HepG2 (cell line): ENCODE measurements at regions not wholly inside any gene's neighbourhood (a gene's known extent, or its start where the extent isn't known, plus 50 kb on each side); places are given as distances from the start of the nearest gene placed in this dataset.

Source experiments
- ATF3 ChIP-seq: sonication (generic); formaldehyde crosslinking; IDR thresholded peaks from 2 replicates; pipeline ENCODE4 v1.4.0; 2020; ENCODE audit warnings: missing genetic modification reagents
- CBX5 ChIP-seq: sonication (generic); formaldehyde crosslinking; IDR thresholded peaks from 2 replicates; pipeline ENCODE4 v1.4.0; 2020; ENCODE audit warnings: missing genetic modification reagents, borderline replicate concordance
- CREB1 ChIP-seq, 2 experiments: fragments of 450-650 bp in 1 of 2; IDR thresholded peaks; 2 replicates each; pipeline ENCODE4 v1.6.1; 2016 to 2017; ENCODE audit warnings: control low read depth in 1 of 2, mild to moderate bottlenecking in 1 of 2, missing compliant biosample characterization in 1 of 2, missing genetic modification characterization in 1 of 2
- CTCF ChIP-seq: sonication (generic); formaldehyde crosslinking; IDR thresholded peaks from 2 replicates; pipeline ENCODE4 v1.5.0; 2020; ENCODE audit warnings: mild to moderate bottlenecking, missing genetic modification reagents, moderate library complexity
- DPF2 ChIP-seq: sonication (generic); formaldehyde crosslinking; IDR thresholded peaks from 2 replicates; pipeline ENCODE4 v1.4.0; 2020; ENCODE audit warnings: mild to moderate bottlenecking, low read depth, missing genetic modification reagents, borderline replicate concordance
- KDM3A ChIP-seq: IDR thresholded peaks from 2 replicates; pipeline ENCODE4 v1.6.1; 2018; ENCODE audit warnings: low read depth, missing compliant biosample characterization
- MAX ChIP-seq: IDR thresholded peaks from 2 replicates; pipeline ENCODE4 v1.6.1; 2012; ENCODE audit warnings: inconsistent platforms
- MEIS1 ChIP-seq: sonication (generic); formaldehyde crosslinking; IDR thresholded peaks from 2 replicates; pipeline ENCODE4 v1.9.0; 2021; ENCODE audit warnings: mild to moderate bottlenecking, missing genetic modification reagents, moderate library complexity, borderline replicate concordance
- MXI1 ChIP-seq: IDR thresholded peaks from 3 replicates; pipeline ENCODE4 v1.6.1; 2012; ENCODE audit warnings: low read depth, low read length, inconsistent platforms, borderline replicate concordance
- NFATC3 ChIP-seq: sonication (generic); formaldehyde crosslinking; IDR thresholded peaks from 2 replicates; pipeline ENCODE4 v1.5.1; 2020; ENCODE audit warnings: mild to moderate bottlenecking, missing genetic modification reagents
- POGK ChIP-seq: sonication (generic); formaldehyde crosslinking; conservative IDR thresholded peaks from 2 replicates; pipeline ENCODE4 v1.8.0; 2022; ENCODE audit warnings: mild to moderate bottlenecking, moderate library complexity, missing genetic modification reagents
- POLR2A ChIP-seq, 2 experiments: IDR thresholded peaks; 2 replicates each; pipeline ENCODE4 v1.6.1; 2011; ENCODE audit warnings: low read depth in 2 of 2, low read length in 2 of 2, mild to moderate bottlenecking in 1 of 2, moderate library complexity in 1 of 2; ENCODE audit not compliant: insufficient read depth in 1 of 2
- SP2 ChIP-seq: sonication (generic); formaldehyde crosslinking; IDR thresholded peaks from 2 replicates; pipeline ENCODE4 v1.5.1; 2020; ENCODE audit warnings: mild to moderate bottlenecking, missing genetic modification reagents
- ZFP37 ChIP-seq: sonication (generic); formaldehyde crosslinking; IDR thresholded peaks from 2 replicates; pipeline ENCODE4 v1.4.0; 2020; ENCODE audit warnings: missing genetic modification reagents, borderline replicate concordance

GRCh38 chrX:110962451-110962850 lies 133.5 kb upstream of the PAK3 start:
- TF ChIP-seq DPF2 (CRISPR knock-in tag) (no peak), CTCF (no peak), MXI1 (no peak), CBX5 (CRISPR knock-in tag) (no peak), MAX (no peak), POLR2A (IDR thresholded peaks at IDR 0.05; ENCODE audit: insufficient read depth in 1 of 2, low read depth in 2 of 2, low read length in 2 of 2) (no peak), ATF3 (CRISPR knock-in tag) (no peak), SP2 (CRISPR knock-in tag) (no peak), ZFP37 (CRISPR knock-in tag) (no peak), NFATC3 (no peak), CREB1 (IDR thresholded peaks at IDR 0.05) (no peak), CREB1 (CRISPR knock-in tag; IDR thresholded peaks at IDR 0.05) (no peak), POGK (CRISPR knock-in tag) (no peak), MEIS1 (no peak), KDM3A (CRISPR knock-in tag) (no peak)
